Panc1 (cell line): ENCODE measurements at regions not wholly inside any gene's neighbourhood (a gene's known extent, or its start where the extent isn't known, plus 50 kb on each side); places are given as distances from the start of the nearest gene placed in this dataset.

Source experiments
- POLR2AphosphoS5 ChIP-seq: IDR thresholded peaks from 2 replicates; pipeline ENCODE4 v1.6.1; 2012; ENCODE audit warnings: mild to moderate bottlenecking, low read depth, low read length, moderate library complexity
- SIN3A ChIP-seq: IDR thresholded peaks from 2 replicates; pipeline ENCODE4 v1.6.1; 2012; ENCODE audit warnings: low read depth, mild to moderate bottlenecking, low read length, moderate library complexity, borderline replicate concordance; ENCODE audit not compliant: insufficient read depth
- TCF7L2 ChIP-seq: IDR thresholded peaks from 2 replicates; pipeline ENCODE4 v1.6.1; 2011; ENCODE audit warnings: mild to moderate bottlenecking, low read depth, low read length, inconsistent platforms
- TF ChIP-seq, protein P1 (sequence below): fragments of 450-650 bp; IDR thresholded peaks from 2 replicates; pipeline ENCODE4 v1.5.1; 2017; ENCODE audit warnings: mild to moderate bottlenecking

DNA sequence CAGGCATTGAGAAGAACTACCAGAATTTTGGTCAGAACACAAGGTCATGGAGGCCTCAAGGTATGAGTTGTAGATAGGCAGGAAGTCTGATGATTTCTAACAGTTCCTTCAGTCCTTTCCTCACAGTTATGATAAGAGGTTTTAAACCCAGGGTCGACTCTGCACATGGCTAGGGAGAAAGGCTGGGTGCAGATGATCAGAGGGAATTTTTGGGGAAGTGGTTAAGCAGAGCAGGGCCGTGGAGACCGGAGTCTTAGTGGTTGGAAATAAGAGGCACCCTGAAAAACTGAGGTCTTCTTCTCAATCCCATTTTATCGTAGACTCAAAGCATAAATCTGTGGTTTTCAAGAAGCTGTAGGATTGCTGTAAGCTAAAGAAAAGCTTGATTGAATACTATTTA is 118.5 kb upstream of the ANK2 start:
- TF ChIP-seq POLR2AphosphoS5 (no peak), SIN3A (no peak), TCF7L2 (no peak)
- TF ChIP-seq, protein P1, sequence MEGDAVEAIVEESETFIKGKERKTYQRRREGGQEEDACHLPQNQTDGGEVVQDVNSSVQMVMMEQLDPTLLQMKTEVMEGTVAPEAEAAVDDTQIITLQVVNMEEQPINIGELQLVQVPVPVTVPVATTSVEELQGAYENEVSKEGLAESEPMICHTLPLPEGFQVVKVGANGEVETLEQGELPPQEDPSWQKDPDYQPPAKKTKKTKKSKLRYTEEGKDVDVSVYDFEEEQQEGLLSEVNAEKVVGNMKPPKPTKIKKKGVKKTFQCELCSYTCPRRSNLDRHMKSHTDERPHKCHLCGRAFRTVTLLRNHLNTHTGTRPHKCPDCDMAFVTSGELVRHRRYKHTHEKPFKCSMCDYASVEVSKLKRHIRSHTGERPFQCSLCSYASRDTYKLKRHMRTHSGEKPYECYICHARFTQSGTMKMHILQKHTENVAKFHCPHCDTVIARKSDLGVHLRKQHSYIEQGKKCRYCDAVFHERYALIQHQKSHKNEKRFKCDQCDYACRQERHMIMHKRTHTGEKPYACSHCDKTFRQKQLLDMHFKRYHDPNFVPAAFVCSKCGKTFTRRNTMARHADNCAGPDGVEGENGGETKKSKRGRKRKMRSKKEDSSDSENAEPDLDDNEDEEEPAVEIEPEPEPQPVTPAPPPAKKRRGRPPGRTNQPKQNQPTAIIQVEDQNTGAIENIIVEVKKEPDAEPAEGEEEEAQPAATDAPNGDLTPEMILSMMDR: no peak
